ENCODE measurements at regions not wholly inside any gene's neighbourhood (a gene's known extent, or its start where the extent isn't known, plus 50 kb on each side); places are given as distances from the start of the nearest gene placed in this dataset.

DNA sequence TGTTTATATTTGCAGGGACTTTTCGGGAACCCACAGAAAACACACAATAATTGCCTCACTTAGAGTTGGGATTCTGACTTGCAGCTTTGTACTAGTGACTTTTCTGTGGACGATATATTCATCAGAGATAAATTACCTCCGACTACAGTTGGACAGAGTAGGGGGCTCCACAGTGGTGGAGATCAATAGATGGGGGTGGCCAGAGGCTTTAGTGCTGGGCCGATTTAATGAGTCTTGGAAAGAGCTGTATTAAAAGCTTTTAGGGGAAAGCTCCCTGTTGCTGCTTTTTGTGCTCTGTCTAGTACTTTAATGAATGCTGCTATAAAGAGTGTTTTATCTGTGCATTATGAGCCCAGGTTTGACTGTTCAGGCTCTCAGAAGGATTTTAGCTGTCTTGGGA lies 359.2 kb upstream of the DPYD start:
- Mint-ChIP-seq H3K9me3 (ENCODE audit: unreplicated experiment) (no peaks in the 10 kb centered on the region), H3K27ac (ENCODE audit: unreplicated experiment) (no peak overlapping the region), H3K4me1 (ENCODE audit: unreplicated experiment) (no peaks in the 10 kb centered on the region)

DNA sequence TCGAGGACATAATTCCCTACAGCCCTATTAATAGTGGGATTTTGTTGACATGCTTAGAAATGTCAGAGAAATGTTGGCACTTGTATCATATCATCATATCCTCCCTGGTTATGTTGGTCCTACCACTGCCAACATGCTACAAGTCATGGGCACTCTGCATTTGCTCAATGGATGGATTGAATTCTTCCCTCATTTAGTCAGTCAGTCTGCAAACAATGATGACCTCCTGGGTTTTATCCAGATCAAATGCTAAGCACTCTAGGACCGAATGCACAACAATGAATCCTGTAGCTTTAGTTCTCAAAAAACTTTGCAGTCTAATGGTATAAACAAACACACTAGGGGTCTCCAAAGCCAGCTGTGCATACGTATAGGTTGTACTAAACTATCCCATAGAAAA lies 357.2 kb upstream of the DPYD start:
- no peaks in the 10 kb centered on the region for H3K36me3 Mint-ChIP-seq (ENCODE audit: low read depth, unreplicated experiment)
- no peaks in the 10 kb centered on the region for H3K4me1 Mint-ChIP-seq (ENCODE audit: unreplicated experiment)
- H3K9me3 Mint-ChIP-seq (ENCODE audit: unreplicated experiment) = no peaks in the 10 kb centered on the region
- no peak overlapping the region for H3K27ac Mint-ChIP-seq (ENCODE audit: unreplicated experiment)
- TF ChIP-seq, protein P1, sequence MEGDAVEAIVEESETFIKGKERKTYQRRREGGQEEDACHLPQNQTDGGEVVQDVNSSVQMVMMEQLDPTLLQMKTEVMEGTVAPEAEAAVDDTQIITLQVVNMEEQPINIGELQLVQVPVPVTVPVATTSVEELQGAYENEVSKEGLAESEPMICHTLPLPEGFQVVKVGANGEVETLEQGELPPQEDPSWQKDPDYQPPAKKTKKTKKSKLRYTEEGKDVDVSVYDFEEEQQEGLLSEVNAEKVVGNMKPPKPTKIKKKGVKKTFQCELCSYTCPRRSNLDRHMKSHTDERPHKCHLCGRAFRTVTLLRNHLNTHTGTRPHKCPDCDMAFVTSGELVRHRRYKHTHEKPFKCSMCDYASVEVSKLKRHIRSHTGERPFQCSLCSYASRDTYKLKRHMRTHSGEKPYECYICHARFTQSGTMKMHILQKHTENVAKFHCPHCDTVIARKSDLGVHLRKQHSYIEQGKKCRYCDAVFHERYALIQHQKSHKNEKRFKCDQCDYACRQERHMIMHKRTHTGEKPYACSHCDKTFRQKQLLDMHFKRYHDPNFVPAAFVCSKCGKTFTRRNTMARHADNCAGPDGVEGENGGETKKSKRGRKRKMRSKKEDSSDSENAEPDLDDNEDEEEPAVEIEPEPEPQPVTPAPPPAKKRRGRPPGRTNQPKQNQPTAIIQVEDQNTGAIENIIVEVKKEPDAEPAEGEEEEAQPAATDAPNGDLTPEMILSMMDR (IDR thresholded peaks at IDR 0.05; ENCODE audit: unreplicated experiment) = no peak
- no peaks in the 10 kb centered on the region for H3K27me3 Mint-ChIP-seq (ENCODE audit: unreplicated experiment)
- no peak overlapping the region for H3K4me3 Mint-ChIP-seq (ENCODE audit: unreplicated experiment)
- no peak for DNase-seq (ENCODE audit: low spot score)

More for the DNA sequence above, 359.2 kb upstream of the DPYD start:
- Mint-ChIP-seq H3K36me3 (ENCODE audit: low read depth, unreplicated experiment) (no peaks in the 10 kb centered on the region), H3K4me3 (ENCODE audit: unreplicated experiment) (no peak overlapping the region), H3K27me3 (ENCODE audit: unreplicated experiment) (no peaks in the 10 kb centered on the region)
- DNase-seq (ENCODE audit: low spot score) = no peak
- TF ChIP-seq, protein P1 (IDR thresholded peaks at IDR 0.05; ENCODE audit: unreplicated experiment) = no peak

DNA sequence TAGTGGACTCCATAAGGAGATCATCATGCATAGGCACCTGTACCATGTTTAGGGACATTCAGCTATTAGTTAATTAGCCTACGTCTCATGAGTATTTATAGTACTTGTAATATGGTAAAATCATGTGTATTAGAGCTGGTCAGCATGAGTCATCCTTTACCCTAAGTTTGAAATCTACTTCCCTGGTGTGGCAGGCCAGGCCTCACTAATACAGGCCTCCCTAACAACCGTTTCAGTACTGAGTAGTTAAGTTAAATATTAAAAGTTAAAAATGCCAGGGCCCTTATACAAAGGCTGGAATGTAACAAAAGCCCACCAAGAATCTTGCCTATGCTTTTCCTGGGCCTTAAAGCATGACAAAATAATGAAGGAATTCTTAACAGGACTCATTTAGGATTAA lies 356.3 kb upstream of the DPYD start:
- H3K36me3 Mint-ChIP-seq (ENCODE audit: low read depth, unreplicated experiment) = no peaks in the 10 kb centered on the region

DNA sequence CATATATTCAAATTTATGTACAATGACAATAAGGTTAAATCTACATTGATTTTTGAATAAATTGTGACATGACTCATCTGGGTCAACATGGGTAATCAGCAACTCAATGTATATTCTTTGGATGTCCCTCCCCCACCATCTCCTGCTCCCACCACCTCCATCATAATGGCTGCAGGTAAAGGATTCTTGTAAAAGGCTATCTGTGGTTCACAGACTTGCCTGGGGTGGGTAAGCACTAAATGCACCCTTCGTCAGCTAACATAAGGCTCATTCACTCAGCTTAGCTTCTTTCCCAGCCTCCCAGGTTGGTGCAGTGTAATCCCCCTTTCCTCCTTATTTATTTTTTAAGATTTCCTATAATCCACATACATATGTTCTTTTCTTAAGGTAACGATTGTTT lies 355.7 kb upstream of the DPYD start:
- no peaks in the 10 kb centered on the region for H3K4me1 Mint-ChIP-seq (ENCODE audit: unreplicated experiment)
- no peaks in the 10 kb centered on the region for H3K9me3 Mint-ChIP-seq (ENCODE audit: unreplicated experiment)
- no peak overlapping the region for H3K4me3 Mint-ChIP-seq (ENCODE audit: unreplicated experiment)
- H3K27ac Mint-ChIP-seq (ENCODE audit: unreplicated experiment) = no peak overlapping the region
- DNase-seq (ENCODE audit: low spot score) = no peak
- no peaks in the 10 kb centered on the region for H3K36me3 Mint-ChIP-seq (ENCODE audit: low read depth, unreplicated experiment)
- no peaks in the 10 kb centered on the region for H3K27me3 Mint-ChIP-seq (ENCODE audit: unreplicated experiment)
- TF ChIP-seq, protein P1 (IDR thresholded peaks at IDR 0.05; ENCODE audit: unreplicated experiment) = no peak

More for the DNA sequence above, 356.3 kb upstream of the DPYD start:
- H3K4me3 Mint-ChIP-seq (ENCODE audit: unreplicated experiment) = no peak overlapping the region
- H3K27ac Mint-ChIP-seq (ENCODE audit: unreplicated experiment) = no peak overlapping the region
- H3K27me3 Mint-ChIP-seq (ENCODE audit: unreplicated experiment) = no peaks in the 10 kb centered on the region
- H3K4me1 Mint-ChIP-seq (ENCODE audit: unreplicated experiment) = no peaks in the 10 kb centered on the region
- no peak for DNase-seq (ENCODE audit: low spot score)
- no peaks in the 10 kb centered on the region for H3K9me3 Mint-ChIP-seq (ENCODE audit: unreplicated experiment)
- TF ChIP-seq, protein P1 (IDR thresholded peaks at IDR 0.05; ENCODE audit: unreplicated experiment) = no peak

DNA sequence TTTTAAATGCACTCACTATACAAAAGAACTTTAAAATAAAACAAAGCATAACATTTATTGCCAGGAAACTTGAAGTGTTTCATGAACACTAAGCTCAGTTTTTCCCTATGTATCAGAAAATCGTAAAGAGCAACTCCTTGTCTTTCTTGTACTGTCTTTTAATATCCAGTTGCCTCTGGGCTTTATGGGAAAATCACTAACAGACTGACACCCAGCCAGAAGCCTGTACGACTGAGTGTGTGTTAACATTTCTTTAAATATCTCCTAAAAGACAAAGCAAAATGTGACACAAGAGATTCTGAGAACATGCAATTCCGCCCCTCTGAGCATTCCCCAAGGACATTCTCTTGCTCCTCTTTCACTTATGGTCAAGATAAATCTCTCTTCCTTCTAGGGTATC lies 347.5 kb upstream of the DPYD start:
- TF ChIP-seq, protein P1 (IDR thresholded peaks at IDR 0.05; ENCODE audit: unreplicated experiment) = no peak
- Mint-ChIP-seq H3K4me1 (ENCODE audit: unreplicated experiment) (no peaks in the 10 kb centered on the region), H3K27ac (ENCODE audit: unreplicated experiment) (no peak overlapping the region), H3K9me3 (ENCODE audit: unreplicated experiment) (no peaks in the 10 kb centered on the region), H3K36me3 (ENCODE audit: low read depth, unreplicated experiment) (no peaks in the 10 kb centered on the region), H3K27me3 (ENCODE audit: unreplicated experiment) (no peaks in the 10 kb centered on the region), H3K4me3 (ENCODE audit: unreplicated experiment) (no peak overlapping the region)
- DNase-seq (ENCODE audit: low spot score) = no peak

Measured in endothelial cell (in vitro differentiated cells).